Fibroblast of pulmonary artery (primary cell): ENCODE measurements at regions not wholly inside any gene's neighbourhood (a gene's known extent, or its start where the extent isn't known, plus 50 kb on each side); places are given as distances from the start of the nearest gene placed in this dataset.

Experiments
- DNase-seq: peaks from one replicate; pipeline ENCODE4 v3.0.0-alpha.2; 2010; ENCODE audit warnings: low read depth
- H3K4me3 ChIP-seq: replicated peaks from 2 replicates; pipeline ENCODE4 v1.5.1; 2011; ENCODE audit warnings: low read depth, mild to moderate bottlenecking, control low read depth, low read length, moderate library complexity
- TF ChIP-seq, protein P1 (sequence below): IDR thresholded peaks from 2 replicates; pipeline ENCODE4 v1.5.1; 2011; ENCODE audit warnings: mild to moderate bottlenecking, control low read depth, low read length, inconsistent platforms; ENCODE audit errors: missing control alignments

DNA sequence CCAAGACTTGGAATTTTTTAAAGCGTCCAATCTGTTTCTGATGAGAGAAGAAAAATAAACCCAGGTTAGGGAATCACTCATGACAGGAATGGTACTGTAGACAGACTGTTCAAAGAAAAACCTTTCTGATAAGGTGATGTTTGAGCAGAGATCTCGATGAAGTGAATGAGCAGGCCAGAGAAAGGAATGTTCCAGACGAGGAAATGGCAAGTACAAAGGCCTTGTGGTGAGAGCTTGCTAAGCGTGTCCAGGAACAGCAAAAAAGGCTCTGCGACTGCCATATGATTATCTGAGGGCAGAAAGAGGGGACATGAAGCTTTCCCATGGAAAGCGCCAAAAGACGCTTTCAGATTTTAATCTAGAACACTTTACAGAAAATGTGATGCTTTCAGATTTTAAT is 458.4 kb upstream of the SOX5 start:
- H3K4me3 ChIP-seq: no peak overlapping the region
- no peak for DNase-seq
- TF ChIP-seq, protein P1, sequence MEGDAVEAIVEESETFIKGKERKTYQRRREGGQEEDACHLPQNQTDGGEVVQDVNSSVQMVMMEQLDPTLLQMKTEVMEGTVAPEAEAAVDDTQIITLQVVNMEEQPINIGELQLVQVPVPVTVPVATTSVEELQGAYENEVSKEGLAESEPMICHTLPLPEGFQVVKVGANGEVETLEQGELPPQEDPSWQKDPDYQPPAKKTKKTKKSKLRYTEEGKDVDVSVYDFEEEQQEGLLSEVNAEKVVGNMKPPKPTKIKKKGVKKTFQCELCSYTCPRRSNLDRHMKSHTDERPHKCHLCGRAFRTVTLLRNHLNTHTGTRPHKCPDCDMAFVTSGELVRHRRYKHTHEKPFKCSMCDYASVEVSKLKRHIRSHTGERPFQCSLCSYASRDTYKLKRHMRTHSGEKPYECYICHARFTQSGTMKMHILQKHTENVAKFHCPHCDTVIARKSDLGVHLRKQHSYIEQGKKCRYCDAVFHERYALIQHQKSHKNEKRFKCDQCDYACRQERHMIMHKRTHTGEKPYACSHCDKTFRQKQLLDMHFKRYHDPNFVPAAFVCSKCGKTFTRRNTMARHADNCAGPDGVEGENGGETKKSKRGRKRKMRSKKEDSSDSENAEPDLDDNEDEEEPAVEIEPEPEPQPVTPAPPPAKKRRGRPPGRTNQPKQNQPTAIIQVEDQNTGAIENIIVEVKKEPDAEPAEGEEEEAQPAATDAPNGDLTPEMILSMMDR: no peak

DNA sequence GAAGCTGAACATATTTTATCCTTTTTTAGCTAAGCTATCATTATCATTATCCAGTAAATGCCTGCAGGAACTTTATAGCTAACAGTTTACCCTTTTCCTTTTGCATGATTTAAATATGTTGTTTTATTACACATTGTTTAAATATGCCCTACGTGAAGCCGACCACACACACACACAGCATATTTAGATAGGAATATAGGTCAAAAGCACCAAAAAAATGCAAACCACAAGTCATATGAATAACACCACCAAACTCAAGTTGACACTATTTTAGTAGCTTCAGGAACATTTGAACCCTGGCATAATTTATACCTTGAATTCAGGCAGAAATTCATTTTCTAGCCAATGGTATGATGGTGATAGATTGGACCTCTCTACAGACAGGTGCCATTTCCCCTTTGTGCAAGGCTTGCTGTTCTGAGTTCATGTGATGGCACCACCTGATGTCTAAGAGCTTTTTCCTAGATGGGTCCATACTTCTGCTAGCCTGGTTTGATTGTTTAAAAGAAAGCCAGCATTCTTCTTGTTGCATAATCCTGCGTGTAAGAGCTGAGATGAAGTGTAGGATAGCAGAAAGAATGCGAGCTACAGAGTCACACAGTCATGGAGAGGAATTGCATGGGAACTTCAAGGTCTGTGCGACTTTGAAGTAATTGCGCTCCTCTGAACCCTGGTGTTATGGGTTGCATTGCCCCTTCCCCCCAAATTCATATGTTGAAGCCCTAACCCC is 454.8 kb upstream of the SOX5 start:
- H3K4me3 ChIP-seq: no peak overlapping the region
- TF ChIP-seq, protein P1: no peak
- peak; percentile 11 for DNase-seq

DNA sequence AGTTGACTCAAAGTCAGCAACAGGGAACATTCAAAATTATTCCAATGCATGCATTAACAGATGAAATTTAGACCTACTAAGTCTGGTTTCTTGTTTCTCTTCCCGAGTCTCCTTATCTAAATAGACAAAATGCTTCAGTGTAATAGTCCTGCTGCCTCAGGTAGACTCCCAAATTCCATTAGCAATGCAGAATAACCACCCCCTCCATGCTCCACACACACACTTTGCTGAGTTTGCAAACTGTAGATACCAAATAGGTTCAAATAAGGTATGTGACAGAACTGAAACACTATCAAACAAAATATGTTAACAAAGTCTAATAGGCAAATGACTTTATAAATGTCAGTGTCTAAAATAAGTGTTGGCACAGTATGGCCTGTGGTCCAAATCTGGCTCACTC is 451.1 kb upstream of the SOX5 start:
- no peak for DNase-seq
- TF ChIP-seq, protein P1: no peak
- H3K4me3 ChIP-seq: no peak overlapping the region

DNA sequence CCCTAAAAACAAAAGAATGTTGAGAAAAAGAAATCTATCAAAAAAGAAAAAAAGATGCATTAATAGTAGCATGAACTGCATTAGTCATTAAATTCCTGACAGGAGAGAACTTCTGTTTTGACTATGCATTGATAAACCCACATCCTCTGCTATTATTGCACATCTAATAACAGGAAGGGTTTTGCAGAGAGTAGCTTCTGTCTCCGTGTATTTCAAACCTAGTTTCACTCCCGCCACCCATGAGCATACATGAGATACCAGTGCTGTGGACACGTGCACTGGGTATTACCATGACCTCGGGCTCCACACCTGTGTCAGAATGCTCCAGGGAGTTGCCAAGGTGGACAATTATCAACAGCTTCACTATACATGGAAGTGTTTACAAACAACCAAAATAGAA is 449.1 kb upstream of the SOX5 start:
- TF ChIP-seq, protein P1: no peak
- no peak for DNase-seq

DNA sequence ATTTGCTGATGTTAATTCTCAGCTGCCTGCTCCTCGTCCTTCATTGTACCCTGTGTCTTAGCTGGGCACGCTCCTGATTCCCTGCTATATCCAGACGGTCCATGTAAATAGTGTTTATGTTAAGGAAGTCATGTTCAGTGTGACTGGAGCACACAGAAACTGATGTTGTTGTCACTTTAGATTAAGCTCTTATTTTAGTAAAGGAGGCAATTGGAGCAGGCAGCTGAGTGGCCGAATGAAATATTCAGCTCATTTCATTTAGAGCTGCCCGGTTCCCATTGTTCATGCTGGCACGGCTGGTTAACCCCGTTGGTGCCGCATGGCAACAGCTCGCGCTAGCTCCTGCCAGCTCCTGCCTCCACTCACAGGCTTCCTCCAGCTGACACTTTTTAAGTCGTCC is 446.8 kb upstream of the SOX5 start:
- TF ChIP-seq, protein P1: no peak
- DNase-seq: no peak
- H3K4me3 ChIP-seq: no peak overlapping the region

More for the DNA sequence above, 449.1 kb upstream of the SOX5 start:
- no peak overlapping the region for H3K4me3 ChIP-seq

DNA sequence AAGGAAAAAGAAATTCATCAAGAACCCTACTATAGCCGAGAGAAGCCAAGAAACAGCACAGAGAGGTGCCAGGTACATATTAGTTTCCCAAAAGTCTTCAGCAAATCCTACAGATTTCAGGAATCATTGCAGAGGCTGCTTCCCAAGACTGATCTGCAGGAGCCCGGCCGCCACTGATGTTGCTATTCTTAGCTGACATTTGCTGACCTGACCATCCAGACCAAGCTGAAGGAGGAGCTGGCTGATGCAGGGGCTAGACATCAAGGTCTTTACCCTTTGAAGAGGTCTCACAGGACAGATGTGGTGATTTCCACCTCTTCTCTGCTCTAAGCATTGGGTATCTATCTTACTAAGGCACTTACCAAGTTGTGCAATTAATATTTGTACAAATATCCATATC is 444.8 kb upstream of the SOX5 start:
- DNase-seq: no peak
- TF ChIP-seq, protein P1: no peak

DNA sequence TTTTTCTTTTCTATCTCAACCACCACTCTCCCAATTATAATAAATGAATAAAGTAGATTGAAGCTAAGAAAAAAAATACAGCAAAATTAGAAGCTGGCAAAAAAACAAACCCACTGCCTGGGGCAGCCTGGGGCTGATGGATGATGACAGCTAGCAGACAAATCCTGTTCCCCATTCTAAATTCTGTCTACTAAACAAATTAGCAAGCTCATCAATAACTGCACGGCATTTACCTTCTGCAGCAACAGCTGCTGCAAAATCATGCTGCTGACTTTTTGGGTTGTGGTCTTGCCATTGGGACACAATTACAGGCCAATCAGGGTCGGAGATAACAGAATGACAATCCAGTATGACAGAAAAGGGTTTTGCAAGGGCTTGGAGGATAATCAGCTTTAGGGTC is 443.6 kb upstream of the SOX5 start:
- TF ChIP-seq, protein P1: no peak
- DNase-seq: no peak
- H3K4me3 ChIP-seq: no peak overlapping the region

More for the DNA sequence above, 444.8 kb upstream of the SOX5 start:
- H3K4me3 ChIP-seq: no peak overlapping the region
